ENCODE measurements at regions not wholly inside any gene's neighbourhood (a gene's known extent, or its start where the extent isn't known, plus 50 kb on each side); places are given as distances from the start of the nearest gene placed in this dataset.
"Not testable (repeated sequence)": the region's sequence is repeated elsewhere in the genome, so short reads cannot be mapped to it uniquely, and the experiment has no call there.

DNA sequence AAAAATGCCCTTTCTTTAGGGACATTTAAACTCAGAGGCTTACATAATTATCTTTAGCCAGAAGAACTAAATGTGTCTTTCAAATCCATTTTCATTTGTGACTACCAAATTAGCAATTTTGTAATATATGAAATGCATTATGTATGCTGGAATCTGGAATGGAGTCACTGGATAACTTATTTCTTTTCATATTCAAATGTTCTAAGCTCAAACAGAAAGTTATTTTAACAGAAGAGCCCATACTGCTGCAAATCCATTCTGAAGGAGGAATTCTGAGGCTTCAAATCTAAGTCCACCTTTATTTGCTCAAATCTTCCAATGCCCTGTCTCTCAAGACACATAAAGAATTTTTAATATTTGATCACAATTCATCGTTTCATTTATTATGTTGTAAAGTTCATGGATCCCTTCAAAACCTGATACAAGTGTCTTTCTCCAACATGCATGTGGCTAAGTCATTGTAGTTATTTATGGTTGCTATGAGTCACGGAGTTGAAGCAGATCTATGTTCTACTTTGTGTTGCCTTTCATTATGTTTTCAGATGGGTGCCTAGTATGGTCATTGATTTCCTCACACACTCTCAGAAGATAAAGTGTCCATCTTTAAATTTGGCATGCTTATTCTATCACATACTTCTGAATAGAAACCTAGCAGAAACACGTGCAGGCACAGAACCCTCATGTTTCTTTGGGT, 214.8 kb upstream of the GCFC2 start:
- H3K9me3 ChIP-seq (ENCODE audit: control insufficient read depth, low read depth, low read length): no peaks in the 10 kb centered on the region
- no peak overlapping the region for H3K9ac ChIP-seq (ENCODE audit: low read length)
- no peaks in the 10 kb centered on the region for H3K27me3 ChIP-seq (ENCODE audit: control insufficient read depth, insufficient read depth, low read length)
- H3K27ac ChIP-seq (ENCODE audit: low read length): no peak overlapping the region
- no peaks in the 10 kb centered on the region for H3K36me3 ChIP-seq (ENCODE audit: control insufficient read depth, low read depth, low read length)
- peaks cover 14% of the 10 kb centered on the region for H3K4me1 ChIP-seq (ENCODE audit: control insufficient read depth, low read depth, low read length)
- no peak overlapping the region for H3K4me3 ChIP-seq (ENCODE audit: low read length)

DNA sequence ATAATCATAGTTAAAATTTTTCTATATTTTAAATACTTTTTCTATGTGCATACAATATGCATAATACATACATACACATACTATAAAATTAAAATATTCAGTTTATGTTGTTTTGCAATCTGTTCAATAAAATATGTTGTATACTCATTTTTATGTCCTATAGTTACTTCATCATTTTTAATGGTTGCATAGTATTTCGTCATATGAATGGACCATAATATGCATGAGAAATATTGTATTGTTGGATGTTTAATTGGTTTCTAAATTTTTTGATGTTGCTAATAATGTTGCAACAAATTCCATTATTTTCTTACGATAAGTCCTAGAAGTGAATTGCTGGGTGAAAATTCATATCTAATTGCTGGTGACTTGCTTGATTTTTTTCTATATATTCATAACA, 211.5 kb upstream of the GCFC2 start:
- no peak overlapping the region for H3K4me3 ChIP-seq (ENCODE audit: low read length)
- H3K4me1 ChIP-seq (ENCODE audit: control insufficient read depth, low read depth, low read length): peaks cover 17% of the 10 kb centered on the region
- H3K9ac ChIP-seq (ENCODE audit: low read length): no peak overlapping the region
- H3K36me3 ChIP-seq (ENCODE audit: control insufficient read depth, low read depth, low read length): no peaks in the 10 kb centered on the region
- no peak overlapping the region for H3K27ac ChIP-seq (ENCODE audit: low read length)
- H3K9me3 ChIP-seq (ENCODE audit: control insufficient read depth, low read depth, low read length): no peaks in the 10 kb centered on the region
- no peaks in the 10 kb centered on the region for H3K27me3 ChIP-seq (ENCODE audit: control insufficient read depth, insufficient read depth, low read length)

DNA sequence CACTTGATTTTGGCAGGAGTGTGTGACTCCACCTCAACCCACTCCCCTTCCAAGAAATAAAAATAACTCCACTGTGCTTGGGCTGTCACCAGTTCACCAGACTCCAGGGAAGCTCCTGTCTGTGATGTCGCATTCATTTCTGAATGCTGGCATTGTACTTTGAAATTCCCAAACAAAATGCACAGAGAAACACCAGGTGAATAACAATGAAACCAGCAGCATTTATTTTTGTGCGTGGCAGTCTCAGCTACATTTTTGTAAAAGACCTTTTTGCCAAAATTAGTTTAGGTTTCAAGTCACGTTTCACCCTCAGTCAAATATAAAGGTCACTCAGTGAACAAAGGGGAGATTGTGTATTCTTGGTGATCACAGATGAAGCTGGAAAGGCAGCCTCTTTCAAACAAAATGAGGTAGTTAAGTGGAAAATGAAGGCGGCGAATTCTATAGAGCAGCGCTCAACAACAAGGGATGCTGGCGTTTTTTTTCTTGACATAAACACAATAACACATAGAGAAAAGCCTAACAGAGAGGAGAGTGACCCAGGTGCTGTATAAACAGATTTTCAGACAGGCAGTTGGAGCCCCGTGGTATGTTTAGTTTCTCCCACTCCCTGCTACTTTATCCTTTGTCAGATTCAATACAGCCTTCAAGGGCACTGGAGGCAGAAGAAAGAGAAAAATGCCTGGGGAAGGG, 210.3 kb upstream of the GCFC2 start:
- Histone ChIP-seq H3K4me3 (ENCODE audit: low read length) (peak overlapping the region; percentile 46), H3K9ac (ENCODE audit: low read length) (peak overlapping the region; percentile 20), H3K4me1 (ENCODE audit: control insufficient read depth, low read depth, low read length) (peaks cover 17% of the 10 kb centered on the region), H3K9me3 (ENCODE audit: control insufficient read depth, low read depth, low read length) (no peaks in the 10 kb centered on the region), H3K36me3 (ENCODE audit: control insufficient read depth, low read depth, low read length) (no peaks in the 10 kb centered on the region), H3K27ac (ENCODE audit: low read length) (no peak overlapping the region), H3K27me3 (ENCODE audit: control insufficient read depth, insufficient read depth, low read length) (no peaks in the 10 kb centered on the region)

- Histone ChIP-seq H3K36me3 (ENCODE audit: control insufficient read depth, low read depth, low read length) (no peaks in the 10 kb centered on the region), H3K4me1 (ENCODE audit: control insufficient read depth, low read depth, low read length) (peaks cover 9% of the 10 kb centered on the region), H3K27me3 (ENCODE audit: control insufficient read depth, insufficient read depth, low read length) (no peaks in the 10 kb centered on the region), H3K9me3 (ENCODE audit: control insufficient read depth, low read depth, low read length) (no peaks in the 10 kb centered on the region), H3K27ac (ENCODE audit: low read length) (no peak overlapping the region), H3K9ac (ENCODE audit: low read length) (no peak overlapping the region), H3K4me3 (ENCODE audit: low read length) (no peak overlapping the region)
Measured at GRCh38 chr2:75915851-75916634, 205.3 kb upstream of the GCFC2 start.

- Histone ChIP-seq H3K27me3 (ENCODE audit: control insufficient read depth, insufficient read depth, low read length) (no peaks in the 10 kb centered on the region), H3K4me3 (ENCODE audit: low read length) (no peak overlapping the region), H3K9me3 (ENCODE audit: control insufficient read depth, low read depth, low read length) (no peaks in the 10 kb centered on the region), H3K36me3 (ENCODE audit: control insufficient read depth, low read depth, low read length) (no peaks in the 10 kb centered on the region), H3K4me1 (ENCODE audit: control insufficient read depth, low read depth, low read length) (no peaks in the 10 kb centered on the region), H3K9ac (ENCODE audit: low read length) (no peak overlapping the region), H3K27ac (ENCODE audit: low read length) (no peak overlapping the region)
Measured at GRCh38 chr2:75896779-75897366, 186.2 kb upstream of the GCFC2 start.

DNA sequence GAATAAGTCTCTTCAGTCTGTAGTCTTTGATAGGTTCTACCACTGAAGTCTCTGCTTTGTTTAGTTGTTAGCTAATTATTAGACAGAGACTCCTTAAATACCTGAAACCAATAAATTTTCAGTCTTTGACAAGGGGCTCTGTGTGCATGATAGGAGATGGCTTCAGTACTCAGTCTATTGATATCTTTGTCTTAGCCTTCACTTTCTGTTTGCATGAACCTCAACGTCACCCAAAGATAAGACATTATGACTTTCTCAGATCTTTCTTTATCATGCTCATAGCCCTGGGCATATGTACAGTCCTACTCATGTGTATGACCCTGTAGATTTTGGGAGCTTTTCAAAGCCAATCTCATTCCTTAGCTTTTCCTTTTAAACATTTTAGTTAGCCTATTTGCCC, 183.5 kb upstream of the GCFC2 start:
- Histone ChIP-seq H3K27me3 (ENCODE audit: control insufficient read depth, insufficient read depth, low read length) (no peaks in the 10 kb centered on the region), H3K4me3 (ENCODE audit: low read length) (no peak overlapping the region), H3K36me3 (ENCODE audit: control insufficient read depth, low read depth, low read length) (no peaks in the 10 kb centered on the region), H3K9me3 (ENCODE audit: control insufficient read depth, low read depth, low read length) (no peaks in the 10 kb centered on the region), H3K9ac (ENCODE audit: low read length) (no peak overlapping the region), H3K27ac (ENCODE audit: low read length) (no peak overlapping the region), H3K4me1 (ENCODE audit: control insufficient read depth, low read depth, low read length) (no peaks in the 10 kb centered on the region)

DNA sequence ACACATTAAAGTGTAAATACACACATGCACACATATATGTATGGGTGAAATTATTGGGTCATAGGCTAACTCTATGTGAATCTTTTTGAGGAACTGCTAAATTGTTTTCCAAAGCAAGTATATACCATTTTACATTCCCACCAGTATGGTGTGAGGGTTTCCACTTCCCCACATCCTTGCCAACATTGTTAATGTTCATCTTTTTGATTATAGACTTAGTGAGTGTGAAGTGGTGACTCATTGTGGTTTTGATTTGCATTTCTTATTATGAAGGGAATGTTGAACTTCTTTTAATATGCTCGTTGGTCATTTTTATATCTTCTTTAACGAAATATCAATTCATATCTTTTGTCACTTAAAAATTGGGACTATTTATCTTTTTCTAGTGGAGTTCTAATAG, 181.8 kb upstream of the GCFC2 start:
- no peaks in the 10 kb centered on the region for H3K36me3 ChIP-seq (ENCODE audit: control insufficient read depth, low read depth, low read length)
- no peak overlapping the region for H3K4me3 ChIP-seq (ENCODE audit: low read length)
- H3K9ac ChIP-seq (ENCODE audit: low read length): no peak overlapping the region
- H3K9me3 ChIP-seq (ENCODE audit: control insufficient read depth, low read depth, low read length): no peaks in the 10 kb centered on the region
- no peaks in the 10 kb centered on the region for H3K27me3 ChIP-seq (ENCODE audit: control insufficient read depth, insufficient read depth, low read length)
- H3K27ac ChIP-seq (ENCODE audit: low read length): no peak overlapping the region
- H3K4me1 ChIP-seq (ENCODE audit: control insufficient read depth, low read depth, low read length): no peaks in the 10 kb centered on the region

- Histone ChIP-seq H3K27me3 (ENCODE audit: control insufficient read depth, insufficient read depth, low read length) (no peaks in the 10 kb centered on the region), H3K27ac (ENCODE audit: low read length) (no peak overlapping the region), H3K4me3 (ENCODE audit: low read length) (no peak overlapping the region), H3K9me3 (ENCODE audit: control insufficient read depth, low read depth, low read length) (no peaks in the 10 kb centered on the region), H3K9ac (ENCODE audit: low read length) (no peak overlapping the region), H3K4me1 (ENCODE audit: control insufficient read depth, low read depth, low read length) (no peaks in the 10 kb centered on the region), H3K36me3 (ENCODE audit: control insufficient read depth, low read depth, low read length) (no peaks in the 10 kb centered on the region)
Measured at GRCh38 chr2:75882530-75882929, 171.8 kb upstream of the GCFC2 start.

GRCh38 chr2:75875606-75876005, 164.9 kb upstream of the GCFC2 start:
- not testable (repeated sequence) for H3K9ac ChIP-seq (ENCODE audit: low read length); H3K36me3 ChIP-seq (ENCODE audit: control insufficient read depth, low read depth, low read length); H3K4me3 ChIP-seq (ENCODE audit: low read length); H3K27ac ChIP-seq (ENCODE audit: low read length); H3K9me3 ChIP-seq (ENCODE audit: control insufficient read depth, low read depth, low read length); H3K4me1 ChIP-seq (ENCODE audit: control insufficient read depth, low read depth, low read length)
- H3K27me3 ChIP-seq (ENCODE audit: control insufficient read depth, insufficient read depth, low read length): peaks cover 21% of the 10 kb centered on the region

GRCh38 chr2:75871762-75872614, 161.3 kb upstream of the GCFC2 start:
- H3K9me3 ChIP-seq (ENCODE audit: control insufficient read depth, low read depth, low read length); H3K9ac ChIP-seq (ENCODE audit: low read length); H3K27ac ChIP-seq (ENCODE audit: low read length); H3K4me3 ChIP-seq (ENCODE audit: low read length); H3K36me3 ChIP-seq (ENCODE audit: control insufficient read depth, low read depth, low read length): not testable (repeated sequence)
- peaks cover 16% of the 10 kb centered on the region for H3K4me1 ChIP-seq (ENCODE audit: control insufficient read depth, low read depth, low read length)
- peaks cover 50% of the 10 kb centered on the region for H3K27me3 ChIP-seq (ENCODE audit: control insufficient read depth, insufficient read depth, low read length)

- Histone ChIP-seq H3K9ac (ENCODE audit: low read length) (no peak overlapping the region), H3K9me3 (ENCODE audit: control insufficient read depth, low read depth, low read length) (no peaks in the 10 kb centered on the region), H3K4me1 (ENCODE audit: control insufficient read depth, low read depth, low read length) (peaks cover 16% of the 10 kb centered on the region), H3K36me3 (ENCODE audit: control insufficient read depth, low read depth, low read length) (no peaks in the 10 kb centered on the region), H3K4me3 (ENCODE audit: low read length) (peak overlapping the region; percentile 12), H3K27me3 (ENCODE audit: control insufficient read depth, insufficient read depth, low read length) (peaks cover 50% of the 10 kb centered on the region), H3K27ac (ENCODE audit: low read length) (no peak overlapping the region)
Measured at GRCh38 chr2:75870651-75871137, 160.0 kb upstream of the GCFC2 start.

All from iPS-18a (cell line).